ENCODE measurements at regions not wholly inside any gene's neighbourhood (a gene's known extent, or its start where the extent isn't known, plus 50 kb on each side); places are given as distances from the start of the nearest gene placed in this dataset.

DNA sequence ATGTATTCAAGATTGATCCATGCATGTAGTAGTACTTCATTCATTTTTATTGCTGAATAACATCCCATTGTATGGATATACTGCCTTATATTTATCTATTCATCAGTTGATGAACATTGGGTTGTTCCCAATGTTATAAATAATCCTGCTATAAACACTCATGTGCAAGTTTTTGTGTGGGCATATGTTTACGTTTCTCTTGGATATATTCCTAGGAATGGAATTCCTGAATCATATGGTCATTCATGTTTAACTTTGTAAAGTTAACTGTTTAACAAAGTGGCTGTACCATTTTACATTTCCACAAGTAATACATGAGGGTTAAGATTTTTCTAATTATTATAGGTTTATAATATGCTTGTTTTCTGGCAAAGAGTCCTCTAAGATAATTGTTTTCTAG, 1568.2 kb upstream of the SEL1L start:
- Histone ChIP-seq H3K27ac (ENCODE audit: low read depth in 1 of 2, low read length in 1 of 2) (no peak overlapping the region), H3K36me3 (ENCODE audit: control insufficient read depth in 4 of 4, insufficient read depth in 4 of 4, low read length in 4 of 4) (no peaks in the 10 kb centered on the region), H3K9ac (ENCODE audit: insufficient read depth in 1 of 2, low read length in 2 of 2) (no peak overlapping the region), H3K9me3 (ENCODE audit: control insufficient read depth in 4 of 4, insufficient read depth in 3 of 4, low read length in 3 of 4) (no peaks in the 10 kb centered on the region), H3K4me3 (no peak overlapping the region), H3K27me3 (ENCODE audit: control insufficient read depth in 3 of 3, insufficient read depth in 3 of 3, low read length in 2 of 3) (no peaks in the 10 kb centered on the region), H3K4me1 (ENCODE audit: control insufficient read depth in 5 of 5, insufficient read depth in 5 of 5, low read length in 5 of 5) (no peaks in the 10 kb centered on the region)
- 59 to 84% methylated on average over 1 of the region's 1 CpG for WGBS, 2 donors
- DNase-seq: no peak
- ATAC-seq (ENCODE audit: insufficient read depth, low FRiP score): no peak
- TF ChIP-seq CTCF (IDR thresholded peaks at IDR 0.05; ENCODE audit: control extremely low read depth, extremely low read depth): no peak

DNA sequence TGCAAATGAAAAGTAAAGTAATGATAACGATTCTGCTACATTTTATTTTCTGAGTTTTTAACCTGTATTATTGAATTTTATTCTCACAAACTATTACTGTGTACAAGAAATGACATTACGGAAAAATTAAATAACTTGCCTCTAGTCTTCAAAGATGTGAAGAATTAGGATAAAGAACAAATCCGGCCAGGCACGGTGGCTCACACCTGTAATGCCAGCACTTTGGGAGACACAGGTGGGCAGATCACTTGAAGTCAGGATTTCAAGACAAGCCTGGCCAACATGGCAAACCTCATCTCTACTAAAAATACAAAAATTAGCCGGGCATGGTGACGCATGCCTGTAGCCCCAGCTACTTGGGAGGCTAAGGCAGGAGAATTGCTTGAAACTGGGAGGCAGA, 1584.4 kb upstream of the SEL1L start:
- Histone ChIP-seq H3K27ac (ENCODE audit: low read depth in 1 of 2, low read length in 1 of 2) (no peak overlapping the region), H3K9me3 (ENCODE audit: control insufficient read depth in 4 of 4, insufficient read depth in 3 of 4, low read length in 3 of 4) (no peaks in the 10 kb centered on the region), H3K9ac (ENCODE audit: insufficient read depth in 1 of 2, low read length in 2 of 2) (no peak overlapping the region), H3K36me3 (ENCODE audit: control insufficient read depth in 4 of 4, insufficient read depth in 4 of 4, low read length in 4 of 4) (no peaks in the 10 kb centered on the region), H3K4me3 (no peak overlapping the region), H3K4me1 (ENCODE audit: control insufficient read depth in 5 of 5, insufficient read depth in 5 of 5, low read length in 5 of 5) (peaks cover 0 to 4% (median 0%) of the 10 kb centered on the region in 5 donors), H3K27me3 (ENCODE audit: control insufficient read depth in 3 of 3, insufficient read depth in 3 of 3, low read length in 2 of 3) (no peaks in the 10 kb centered on the region)
- TF ChIP-seq CTCF (IDR thresholded peaks at IDR 0.05; ENCODE audit: control extremely low read depth, extremely low read depth): no peak
- 92% methylated on average over 6 of the region's 6 CpGs for WGBS, 2 donors
- ATAC-seq (ENCODE audit: insufficient read depth, low FRiP score) (no peak), DNase-seq (no peak)

GRCh38 chr14:83120187-83120586, 1586.5 kb upstream of the SEL1L start:
- ATAC-seq (ENCODE audit: insufficient read depth, low FRiP score) (no peak), DNase-seq (no peak)
- Histone ChIP-seq H3K9me3 (ENCODE audit: control insufficient read depth in 4 of 4, insufficient read depth in 3 of 4, low read length in 3 of 4) (no peaks in the 10 kb centered on the region), H3K27ac (ENCODE audit: low read depth in 1 of 2, low read length in 1 of 2) (no peak overlapping the region), H3K27me3 (ENCODE audit: control insufficient read depth in 3 of 3, insufficient read depth in 3 of 3, low read length in 2 of 3) (no peaks in the 10 kb centered on the region), H3K9ac (ENCODE audit: insufficient read depth in 1 of 2, low read length in 2 of 2) (no peak overlapping the region), H3K36me3 (ENCODE audit: control insufficient read depth in 4 of 4, insufficient read depth in 4 of 4, low read length in 4 of 4) (no peaks in the 10 kb centered on the region), H3K4me3 (no peak overlapping the region), H3K4me1 (ENCODE audit: control insufficient read depth in 5 of 5, insufficient read depth in 5 of 5, low read length in 5 of 5) (peaks cover 0 to 4% (median 0%) of the 10 kb centered on the region in 5 donors)
- TF ChIP-seq CTCF (IDR thresholded peaks at IDR 0.05; ENCODE audit: control extremely low read depth, extremely low read depth): no peak
- 85 to 87% methylated on average over 2 of the region's 2 CpGs for WGBS, 2 donors

GRCh38 chr14:83126076-83126475, 1592.4 kb upstream of the SEL1L start:
- TF ChIP-seq CTCF (IDR thresholded peaks at IDR 0.05; ENCODE audit: control extremely low read depth, extremely low read depth): no peak
- DNase-seq (no peak), ATAC-seq (ENCODE audit: insufficient read depth, low FRiP score) (no peak)
- no peaks in the 10 kb centered on the region for H3K27me3 ChIP-seq (ENCODE audit: control insufficient read depth in 3 of 3, insufficient read depth in 3 of 3, low read length in 2 of 3)
- no peak overlapping the region for H3K9ac ChIP-seq (ENCODE audit: insufficient read depth in 1 of 2, low read length in 2 of 2)
- H3K4me3 ChIP-seq: no peak overlapping the region
- H3K27ac ChIP-seq (ENCODE audit: low read depth in 1 of 2, low read length in 1 of 2): no peak overlapping the region
- H3K36me3 ChIP-seq (ENCODE audit: control insufficient read depth in 4 of 4, insufficient read depth in 4 of 4, low read length in 4 of 4): no peaks in the 10 kb centered on the region
- no peaks in the 10 kb centered on the region for H3K4me1 ChIP-seq (ENCODE audit: control insufficient read depth in 5 of 5, insufficient read depth in 5 of 5, low read length in 5 of 5)
- no peaks in the 10 kb centered on the region for H3K9me3 ChIP-seq (ENCODE audit: control insufficient read depth in 4 of 4, insufficient read depth in 3 of 4, low read length in 3 of 4)
- WGBS, 2 donors: 79 to 81% methylated on average over 4 of the region's 4 CpGs
